ENCODE measurements at regions not wholly inside any gene's neighbourhood (a gene's known extent, or its start where the extent isn't known, plus 50 kb on each side); places are given as distances from the start of the nearest gene placed in this dataset.

DNA sequence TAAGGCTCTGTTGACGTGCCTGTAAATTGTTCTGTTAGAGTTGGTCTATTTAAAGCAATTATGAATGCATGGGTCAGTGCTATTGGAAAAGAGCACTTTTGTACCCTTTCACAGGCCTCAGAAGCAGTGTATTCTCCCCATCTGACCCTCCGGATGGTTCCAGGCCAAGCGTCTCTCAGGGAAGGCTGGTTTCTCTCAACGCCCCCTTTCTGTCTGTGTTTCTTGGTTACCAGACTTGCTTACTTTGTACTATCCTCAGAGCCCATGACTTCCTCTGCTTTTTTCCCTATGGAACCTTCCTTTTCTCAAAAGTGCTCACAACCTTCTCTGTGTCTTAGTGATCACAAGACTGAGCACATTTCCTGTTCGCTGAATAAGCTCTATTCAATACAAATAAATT lies 559.3 kb upstream of the ZFP42 start:
- Histone ChIP-seq H3K27me3 (replicated peaks in 1 of 4; ENCODE audit: control insufficient read depth in 3 of 4, extremely low read depth in 1 of 4, insufficient read depth in 3 of 4, low read length in 3 of 4) (no peaks in the 10 kb centered on the region), H4K91ac (replicated peaks; ENCODE audit: insufficient read length, low read length) (no peak overlapping the region), H3K79me1 (ENCODE audit: low read depth, low read length) (no peaks in the 10 kb centered on the region), H4K5ac (ENCODE audit: insufficient read length, low read depth, low read length) (no peak overlapping the region), H2BK5ac (ENCODE audit: low read depth, low read length) (no peak overlapping the region), H2AK5ac (ENCODE audit: low read depth, low read length) (no peak overlapping the region), H2BK120ac (replicated peaks; ENCODE audit: low read depth, low read length) (no peak overlapping the region), H3K4me3 (ENCODE audit: extremely low read depth in 1 of 4, insufficient read depth in 2 of 4, low read depth in 3 of 4, low read length in 4 of 4) (no peak overlapping the region), H3K14ac (ENCODE audit: insufficient read length) (no peak overlapping the region), H3K9me3 (ENCODE audit: insufficient read depth in 2 of 2, low read depth in 1 of 2, low read length in 1 of 2) (peaks cover 9 to 10% of the 10 kb centered on the region in 2 experiments; a peak in 3 of 4 replicates), H2BK12ac (ENCODE audit: low read depth, low read length) (no peak overlapping the region), H2BK20ac (ENCODE audit: low read length) (no peak overlapping the region), H3K18ac (ENCODE audit: extremely low read depth, low read length) (no peak overlapping the region), H2AFZ (ENCODE audit: low read length) (no peak overlapping the region), H3K4ac (replicated peaks; ENCODE audit: insufficient read length, low read depth, low read length) (no peak overlapping the region), H3K23ac (ENCODE audit: insufficient read length) (no peak overlapping the region), H4K8ac (ENCODE audit: extremely low read depth, insufficient read depth, low read length) (no peak overlapping the region), H3K23me2 (ENCODE audit: low read depth, low read length) (no peaks in the 10 kb centered on the region), H4K20me1 (replicated peaks in 1 of 2; ENCODE audit: control insufficient read depth in 1 of 2, insufficient read depth in 2 of 2, low read length in 2 of 2) (no peaks in the 10 kb centered on the region), H3K9ac (replicated peaks in 1 of 4; ENCODE audit: extremely low read depth in 1 of 4, low read depth in 3 of 4, low read length in 3 of 4) (no peak overlapping the region), H3K4me2 (ENCODE audit: insufficient read depth in 1 of 2, low read depth in 2 of 2, low read length in 2 of 2) (no peak overlapping the region), H3K36me3 (ENCODE audit: control insufficient read depth in 2 of 4, insufficient read depth in 4 of 4, low read length in 3 of 4) (no peaks in the 10 kb centered on the region), H2BK15ac (ENCODE audit: low read length) (no peak overlapping the region), H3K79me2 (ENCODE audit: control insufficient read depth in 1 of 2, insufficient read depth in 2 of 2, low read length in 2 of 2) (no peaks in the 10 kb centered on the region), H3K27ac (ENCODE audit: low read depth, low read length) (no peak overlapping the region), H3K4me1 (replicated peaks in 1 of 4; ENCODE audit: control insufficient read depth in 3 of 4, insufficient read depth in 4 of 4, low read length in 3 of 4) (no peaks in the 10 kb centered on the region), H3K56ac (replicated peaks; ENCODE audit: insufficient read length, low read depth, low read length) (no peak overlapping the region)
- ChIA-PET CTCF (ENCODE audit: partially characterized antibody) (no interaction called here), POLR2A (ENCODE audit: partially characterized antibody) (interaction anchor here (0.6 kb wide), 1 partner anchor 87 kb away, joined by 3 read pairs; no protein-coding TSS in a partner anchor)
- no peak for TF ChIP-seq BCL11A (IDR thresholded peaks at IDR 0.05; ENCODE audit: low read depth in 2 of 2, low read length in 2 of 2)
- no peak for TF ChIP-seq TAF7 (optimal IDR thresholded peaks at IDR 0.05; ENCODE audit: borderline replicate concordance, low read depth, low read length)
- TF ChIP-seq NRF1 (IDR thresholded peaks at IDR 0.05; ENCODE audit: low read depth, low read length) = no peak
- no peak for TF ChIP-seq SIN3A (conservative IDR thresholded peaks at IDR 0.05 in 1 of 2, IDR thresholded peaks at IDR 0.05 in 1 of 2; ENCODE audit: low read depth in 1 of 2, low read length in 2 of 2)
- no peak for TF ChIP-seq KDM4A (IDR thresholded peaks at IDR 0.05; ENCODE audit: low read depth, low read length, severe bottlenecking)
- no peak for TF ChIP-seq GTF2F1 (IDR thresholded peaks at IDR 0.05; ENCODE audit: borderline replicate concordance, low read depth, low read length)
- no peak for TF ChIP-seq KDM1A (IDR thresholded peaks at IDR 0.05; ENCODE audit: borderline replicate concordance, low read length)
- no peak for TF ChIP-seq RAD21 (IDR thresholded peaks at IDR 0.05 in 1 of 2, conservative IDR thresholded peaks at IDR 0.05 in 1 of 2; ENCODE audit: low read depth in 2 of 2, low read length in 2 of 2)
- TF ChIP-seq SIX5 (IDR thresholded peaks at IDR 0.05; ENCODE audit: low read depth, low read length) = no peak
- TF ChIP-seq, protein P1, sequence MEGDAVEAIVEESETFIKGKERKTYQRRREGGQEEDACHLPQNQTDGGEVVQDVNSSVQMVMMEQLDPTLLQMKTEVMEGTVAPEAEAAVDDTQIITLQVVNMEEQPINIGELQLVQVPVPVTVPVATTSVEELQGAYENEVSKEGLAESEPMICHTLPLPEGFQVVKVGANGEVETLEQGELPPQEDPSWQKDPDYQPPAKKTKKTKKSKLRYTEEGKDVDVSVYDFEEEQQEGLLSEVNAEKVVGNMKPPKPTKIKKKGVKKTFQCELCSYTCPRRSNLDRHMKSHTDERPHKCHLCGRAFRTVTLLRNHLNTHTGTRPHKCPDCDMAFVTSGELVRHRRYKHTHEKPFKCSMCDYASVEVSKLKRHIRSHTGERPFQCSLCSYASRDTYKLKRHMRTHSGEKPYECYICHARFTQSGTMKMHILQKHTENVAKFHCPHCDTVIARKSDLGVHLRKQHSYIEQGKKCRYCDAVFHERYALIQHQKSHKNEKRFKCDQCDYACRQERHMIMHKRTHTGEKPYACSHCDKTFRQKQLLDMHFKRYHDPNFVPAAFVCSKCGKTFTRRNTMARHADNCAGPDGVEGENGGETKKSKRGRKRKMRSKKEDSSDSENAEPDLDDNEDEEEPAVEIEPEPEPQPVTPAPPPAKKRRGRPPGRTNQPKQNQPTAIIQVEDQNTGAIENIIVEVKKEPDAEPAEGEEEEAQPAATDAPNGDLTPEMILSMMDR (IDR thresholded peaks at IDR 0.05; ENCODE audit: control extremely low read depth in 1 of 3, insufficient read depth in 1 of 3, low read depth in 1 of 3, low read length in 3 of 3) = no peak
- TF ChIP-seq POLR2A (IDR thresholded peaks at IDR 0.05; ENCODE audit: control extremely low read depth in 1 of 2, low read depth in 2 of 2, low read length in 2 of 2) = no peak
- TF ChIP-seq, protein P2, sequence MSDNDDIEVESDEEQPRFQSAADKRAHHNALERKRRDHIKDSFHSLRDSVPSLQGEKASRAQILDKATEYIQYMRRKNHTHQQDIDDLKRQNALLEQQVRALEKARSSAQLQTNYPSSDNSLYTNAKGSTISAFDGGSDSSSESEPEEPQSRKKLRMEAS (IDR thresholded peaks at IDR 0.05) = no peak
- no peak for DNase-seq (ENCODE audit: low read depth in 1 of 2, low spot score in 2 of 2)
- FAIRE-seq = no peak
- 84% methylated on average over 5 of the region's 5 CpGs; no CpG with 5 or more reads in 1 of the 2 experiments for WGBS, 2 experiments (ENCODE audit: extremely low coverage in 1 of 2, insufficient coverage in 1 of 2, insufficient read length in 1 of 2, insufficient replicate concordance in 2 of 2, low coverage in 1 of 2, low lambda C conversion rate in 2 of 2, missing lambda C conversion rate in 1 of 2)

Measured in H1 (cell line).